DMS53 treated with DMSO at 0.1 percent for 48 hours (cell line): ENCODE measurements at regions not wholly inside any gene's neighbourhood (a gene's known extent, or its start where the extent isn't known, plus 50 kb on each side); places are given as distances from the start of the nearest gene placed in this dataset.
A peak's percentile ranks its signal among the peaks of the same experiment; 100 is the strongest.

ENCODE experiments used
- DNase-seq: peaks from one replicate; lab custom pipeline; 2025; ENCODE audit not compliant: unreplicated experiment; lab: John Stamatoyannopoulos, UW

DNA sequence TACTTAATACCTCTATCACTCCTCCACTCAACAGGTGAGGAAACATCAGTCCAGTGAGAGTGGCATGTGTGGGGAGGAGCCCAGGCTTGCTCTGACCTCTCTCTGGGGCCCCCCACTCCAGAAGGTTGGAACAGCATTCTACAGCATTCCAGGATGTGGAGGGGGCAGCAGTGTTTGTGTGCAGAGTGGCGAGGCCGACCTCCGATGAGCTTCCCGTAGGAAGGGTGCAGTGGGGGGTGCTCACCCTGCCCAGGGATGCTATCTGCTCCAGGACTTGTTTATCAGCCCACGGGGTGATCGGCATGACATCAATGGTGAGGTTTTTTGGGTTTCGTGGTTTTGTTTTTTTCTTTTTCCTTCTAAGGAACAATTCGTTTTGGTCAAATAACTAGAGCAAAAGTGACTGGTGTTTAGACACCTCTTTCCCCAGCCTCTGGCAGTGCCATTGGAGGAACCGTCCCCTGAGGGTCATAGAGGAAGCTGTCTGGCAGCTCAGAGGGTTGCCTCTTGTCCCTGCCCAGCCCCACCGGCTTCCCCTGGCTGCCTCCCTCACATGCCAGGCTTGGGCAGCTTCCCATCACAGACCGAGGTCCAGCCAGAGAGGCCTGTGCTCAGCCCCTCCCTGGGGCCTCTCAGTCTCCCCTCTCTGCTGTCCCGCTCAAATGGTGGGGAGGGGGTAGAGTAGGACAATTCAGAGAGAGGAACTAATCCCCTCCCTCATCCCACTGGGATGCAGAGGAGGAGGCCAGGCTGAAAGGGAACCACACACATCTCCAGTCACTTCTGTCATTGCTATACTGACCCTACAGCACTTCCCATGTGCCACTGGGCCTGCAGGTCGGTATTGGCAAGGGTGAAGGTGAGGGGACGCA, 96.5 kb downstream of the ZFP36L2 start:
- DNase-seq = no peak

GRCh38 chr2:43128559-43128955, 97.8 kb downstream of the ZFP36L2 start:
- DNase-seq = no peak

DNA sequence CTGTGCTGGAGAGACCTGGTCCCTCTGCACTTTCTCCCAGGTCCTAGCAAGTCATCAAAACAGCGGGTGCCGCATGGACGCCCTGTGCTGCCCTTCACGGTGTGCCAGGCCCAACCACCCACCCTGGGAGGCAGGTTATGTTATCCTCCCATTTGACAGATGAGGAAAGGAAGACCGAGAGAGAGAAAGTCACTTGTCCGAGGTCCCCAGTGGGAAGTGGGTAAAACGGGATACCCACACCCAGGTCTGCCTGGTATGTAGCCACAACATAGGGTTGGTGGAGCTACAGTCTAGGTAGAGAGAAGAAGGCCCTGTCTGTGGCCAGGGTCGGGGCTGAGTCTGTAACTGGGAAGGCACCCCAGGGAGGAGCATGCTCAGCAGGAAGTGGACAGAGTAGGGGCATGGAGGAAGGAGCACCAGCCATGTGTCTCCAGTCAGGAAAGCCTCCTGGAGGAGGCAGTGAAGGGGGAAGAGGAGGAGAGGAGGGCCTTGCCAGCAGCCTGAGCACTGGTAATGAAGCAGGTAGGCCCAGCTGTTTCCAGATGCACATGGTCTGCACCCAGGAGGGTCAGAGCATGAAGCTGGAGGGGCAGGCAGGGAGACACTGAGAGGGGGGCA, 98.4 kb downstream of the ZFP36L2 start:
- DNase-seq = no peak

GRCh38 chr2:43127208-43127940, 99.0 kb downstream of the ZFP36L2 start:
- DNase-seq = no peak

GRCh38 chr2:43126817-43127207, 99.6 kb downstream of the ZFP36L2 start:
- no peak for DNase-seq

DNA sequence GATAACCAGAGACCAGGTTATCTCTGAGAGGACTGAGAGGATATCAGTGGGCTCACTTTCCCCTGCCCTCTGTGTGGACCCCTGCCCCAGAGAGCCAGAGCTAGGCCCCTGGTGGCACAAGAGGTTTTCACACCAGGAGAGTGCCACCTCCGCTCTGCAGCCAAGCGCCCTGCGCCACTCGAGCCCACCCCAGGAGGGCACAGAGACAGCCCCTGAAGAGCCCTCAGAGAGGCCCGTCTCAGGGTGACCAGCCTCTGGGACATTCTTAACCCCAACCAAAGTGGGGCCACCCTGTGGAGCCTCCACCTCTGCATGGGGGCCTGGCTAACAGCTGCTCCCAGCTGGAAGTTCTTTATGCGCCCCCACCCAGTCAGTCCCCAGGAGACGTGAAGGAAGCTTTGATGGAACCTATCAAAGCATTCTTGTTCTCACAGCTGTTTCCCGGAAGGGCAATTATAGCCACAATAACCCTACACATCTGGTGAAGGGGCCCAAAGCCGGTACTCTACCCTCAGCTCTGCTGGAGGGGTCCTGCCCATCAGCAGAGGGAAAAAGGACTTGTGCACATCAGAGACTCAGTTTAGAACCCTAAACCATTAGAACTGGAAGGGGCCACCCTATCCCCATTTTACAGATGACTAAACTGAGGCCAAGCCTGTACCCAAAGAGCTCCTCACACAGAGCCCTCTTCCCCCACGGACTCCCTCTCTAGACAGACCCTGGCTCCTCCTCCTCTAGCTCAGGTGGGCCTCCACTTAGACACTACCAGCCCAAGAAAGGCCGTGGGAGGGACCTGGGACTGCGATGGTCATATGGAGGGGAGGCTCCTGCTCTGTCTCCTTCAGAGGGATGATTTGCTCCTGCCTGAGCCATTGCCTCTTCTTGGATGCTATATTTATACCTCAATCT, 101.1 kb downstream of the ZFP36L2 start:
- no peak for DNase-seq

- DNase-seq = no peak
Observed at GRCh38 chr2:43124687-43125057, 101.7 kb downstream of the ZFP36L2 start.

GRCh38 chr2:43123981-43124686, 102.3 kb downstream of the ZFP36L2 start:
- no peak for DNase-seq

DNA sequence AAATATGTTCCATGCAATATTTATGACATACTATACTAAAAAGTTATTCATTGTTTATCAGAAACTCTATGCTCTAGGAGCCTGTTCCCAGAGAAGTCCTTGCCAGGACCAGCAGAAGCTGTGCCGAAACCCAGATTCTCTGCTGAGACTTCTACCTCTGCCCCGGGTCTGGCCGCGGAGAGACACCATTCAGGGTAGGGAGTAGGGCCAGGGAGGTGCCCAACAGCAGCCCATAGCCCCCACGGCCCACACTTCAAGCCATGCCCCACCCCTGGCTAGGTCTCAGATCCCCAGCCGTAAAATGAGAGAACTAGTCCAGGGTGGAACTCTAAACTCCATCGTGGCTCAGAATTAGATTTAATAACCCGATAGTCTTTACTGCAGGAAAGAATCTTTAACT, 102.9 kb downstream of the ZFP36L2 start:
- DNase-seq = no peak

- no peak for DNase-seq
Observed at GRCh38 chr2:43123028-43123427, 103.4 kb downstream of the ZFP36L2 start.

GRCh38 chr2:43121580-43122314, 104.7 kb downstream of the ZFP36L2 start:
- DNase-seq = no peak

DNA sequence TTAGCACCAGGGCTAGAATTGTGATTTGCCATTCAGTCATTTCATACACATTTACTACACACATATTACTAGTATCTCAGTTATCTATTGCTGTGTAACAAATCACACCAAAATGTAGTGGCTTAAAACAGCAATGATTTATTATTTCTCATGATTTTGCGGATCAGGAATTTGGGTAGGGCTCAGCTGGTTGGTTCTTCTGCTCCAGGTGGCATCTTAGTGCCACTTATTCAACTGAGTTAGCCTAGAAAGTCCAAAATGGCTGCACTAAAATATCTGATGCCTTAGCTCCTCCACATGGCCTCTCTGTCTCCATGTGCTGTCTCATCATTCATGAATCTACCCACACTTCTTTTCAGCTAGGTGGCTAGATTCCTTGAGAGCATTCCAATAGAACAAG, 107.1 kb downstream of the ZFP36L2 start:
- no peak for DNase-seq

DNA sequence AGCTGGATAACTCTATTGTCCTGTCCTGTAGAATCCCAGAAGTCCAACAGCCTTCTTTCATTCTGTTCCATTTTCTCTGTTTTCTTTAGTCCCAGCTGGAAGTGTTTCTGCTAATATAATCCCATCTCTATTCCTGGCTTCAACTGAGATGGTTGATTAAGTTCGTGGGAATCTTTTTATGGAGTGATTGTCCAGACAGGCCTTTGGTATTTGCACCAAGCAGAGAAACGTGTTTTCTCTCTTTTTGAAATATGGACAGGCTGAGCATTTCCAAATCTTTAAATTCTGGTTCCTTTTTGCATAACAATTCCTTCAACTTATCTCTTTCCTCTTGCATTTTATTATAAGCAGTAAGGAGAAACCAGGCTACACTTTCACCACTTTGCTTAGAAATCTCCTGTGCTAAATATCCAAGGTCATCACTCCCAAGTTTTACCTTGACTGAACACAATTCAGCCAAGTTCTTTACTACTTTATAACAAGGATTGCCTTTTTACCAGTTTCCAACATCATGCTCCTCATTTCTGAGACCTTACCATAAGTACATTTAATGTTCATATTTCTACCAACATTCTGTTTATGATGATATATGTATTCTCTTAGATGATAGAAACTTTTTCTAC, 108.8 kb downstream of the ZFP36L2 start:
- no peak for DNase-seq

DNA sequence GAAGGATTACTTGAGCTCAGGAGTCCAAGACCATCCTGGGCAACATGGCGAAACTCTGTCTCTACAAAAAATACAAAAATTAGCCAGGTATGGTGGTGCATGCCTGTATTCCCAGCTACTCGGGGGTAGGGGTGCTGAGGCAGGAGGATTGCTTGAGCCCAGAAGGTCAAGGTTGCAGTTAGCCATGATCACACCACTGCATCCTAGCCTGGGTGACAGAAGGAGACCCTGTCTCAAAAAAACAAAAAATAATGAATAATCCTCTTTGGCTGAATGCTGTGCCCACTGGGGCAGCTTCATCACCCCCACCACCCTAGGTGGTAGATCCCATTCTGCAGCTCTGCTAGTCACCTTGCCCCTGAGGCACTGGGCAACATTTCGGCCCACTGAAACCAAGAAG, 109.4 kb downstream of the ZFP36L2 start:
- no peak for DNase-seq

DNA sequence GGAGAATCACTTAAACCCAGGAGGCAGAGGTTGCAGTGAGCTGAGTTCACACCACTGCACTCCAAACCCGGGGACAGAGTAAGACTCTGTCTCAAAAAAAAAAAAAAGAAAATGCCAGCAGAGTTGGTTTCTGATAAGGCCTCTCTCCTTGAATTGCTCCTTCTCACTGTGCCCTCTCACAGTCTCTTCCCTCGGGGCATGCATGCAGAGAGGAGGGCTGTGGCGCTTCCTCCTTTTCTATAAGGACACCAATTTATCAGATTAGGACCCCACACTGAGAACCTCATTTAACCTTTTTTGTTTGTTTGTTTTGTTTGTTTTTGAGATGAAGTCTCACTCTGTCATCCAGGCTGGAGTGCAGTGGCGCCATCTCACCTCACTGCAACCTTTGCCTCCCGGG, 110.5 kb downstream of the ZFP36L2 start:
- no peak for DNase-seq

DNA sequence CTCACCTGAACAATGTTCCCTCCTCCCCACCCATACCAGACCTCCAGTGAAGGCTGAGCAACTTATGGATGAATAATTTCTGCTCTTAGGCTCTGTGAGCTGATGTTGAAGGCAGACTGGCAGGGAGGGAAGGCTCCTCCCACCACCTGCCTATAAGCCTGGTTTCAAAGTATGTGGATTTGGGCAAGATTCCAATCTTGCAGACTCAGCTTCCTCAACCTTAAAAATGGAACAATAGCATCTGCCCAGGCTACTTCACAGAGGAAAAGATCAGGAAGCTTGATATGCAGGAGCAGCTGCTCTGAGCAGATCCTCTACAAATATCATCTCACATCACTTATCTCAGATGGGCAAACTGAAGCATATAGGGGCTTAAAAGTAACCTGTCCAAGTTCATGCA, 112.2 kb downstream of the ZFP36L2 start:
- DNase-seq = peak; percentile 32

DNA sequence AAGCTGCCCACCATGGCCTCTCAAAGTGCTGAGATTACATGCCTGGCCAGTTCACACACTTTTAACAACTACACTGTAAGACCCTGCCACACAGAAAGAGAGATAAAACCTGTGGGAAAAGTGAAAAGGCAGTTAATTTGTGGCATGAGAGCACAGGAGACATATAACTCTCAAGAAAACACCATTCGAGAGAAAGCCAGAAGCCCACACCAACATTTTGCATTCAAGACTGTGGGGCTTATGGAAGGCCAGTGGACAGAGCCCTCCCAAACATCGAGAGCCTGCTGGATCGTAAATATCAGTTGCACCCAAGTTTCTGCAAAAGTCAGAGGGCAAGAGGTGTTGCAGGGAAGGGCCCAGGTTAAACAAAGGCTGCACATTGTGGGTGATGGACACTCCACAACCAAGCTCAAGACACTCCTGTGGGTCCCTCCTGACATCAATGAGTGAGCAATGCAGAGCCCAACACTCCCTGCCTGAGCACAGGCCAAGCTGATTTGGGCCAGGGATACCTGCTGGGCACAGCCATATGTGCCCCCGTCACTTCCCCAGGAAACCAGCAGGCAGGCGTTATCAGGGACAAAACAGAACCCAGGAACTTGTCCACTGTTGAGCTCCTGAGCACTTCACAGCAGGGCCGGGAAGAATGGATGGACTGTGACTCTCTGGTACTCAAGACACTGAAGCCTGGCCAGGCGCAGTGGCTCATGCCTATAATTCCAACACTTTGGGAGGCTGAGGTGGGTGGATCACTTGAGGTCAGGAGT, 114.4 kb downstream of the ZFP36L2 start:
- no peak for DNase-seq

- DNase-seq = no peak
Observed at GRCh38 chr2:43110442-43110871, 115.9 kb downstream of the ZFP36L2 start.
